ENCODE measurements at regions not wholly inside any gene's neighbourhood (a gene's known extent, or its start where the extent isn't known, plus 50 kb on each side); places are given as distances from the start of the nearest gene placed in this dataset.

GRCh38 chr1:82634266-82634665 lies 833.5 kb downstream of the ADGRL2 start:
- TF ChIP-seq EP300 (IDR thresholded peaks at IDR 0.05) (no peak), POLR2A (IDR thresholded peaks at IDR 0.05) (no peak), CTCF (IDR thresholded peaks at IDR 0.05) (no peak), POLR2AphosphoS5 (IDR thresholded peaks at IDR 0.05) (no peak)
